ENCODE measurements at regions not wholly inside any gene's neighbourhood (a gene's known extent, or its start where the extent isn't known, plus 50 kb on each side); places are given as distances from the start of the nearest gene placed in this dataset.
A peak's percentile ranks its signal among the peaks of the same experiment; 100 is the strongest.

DNA sequence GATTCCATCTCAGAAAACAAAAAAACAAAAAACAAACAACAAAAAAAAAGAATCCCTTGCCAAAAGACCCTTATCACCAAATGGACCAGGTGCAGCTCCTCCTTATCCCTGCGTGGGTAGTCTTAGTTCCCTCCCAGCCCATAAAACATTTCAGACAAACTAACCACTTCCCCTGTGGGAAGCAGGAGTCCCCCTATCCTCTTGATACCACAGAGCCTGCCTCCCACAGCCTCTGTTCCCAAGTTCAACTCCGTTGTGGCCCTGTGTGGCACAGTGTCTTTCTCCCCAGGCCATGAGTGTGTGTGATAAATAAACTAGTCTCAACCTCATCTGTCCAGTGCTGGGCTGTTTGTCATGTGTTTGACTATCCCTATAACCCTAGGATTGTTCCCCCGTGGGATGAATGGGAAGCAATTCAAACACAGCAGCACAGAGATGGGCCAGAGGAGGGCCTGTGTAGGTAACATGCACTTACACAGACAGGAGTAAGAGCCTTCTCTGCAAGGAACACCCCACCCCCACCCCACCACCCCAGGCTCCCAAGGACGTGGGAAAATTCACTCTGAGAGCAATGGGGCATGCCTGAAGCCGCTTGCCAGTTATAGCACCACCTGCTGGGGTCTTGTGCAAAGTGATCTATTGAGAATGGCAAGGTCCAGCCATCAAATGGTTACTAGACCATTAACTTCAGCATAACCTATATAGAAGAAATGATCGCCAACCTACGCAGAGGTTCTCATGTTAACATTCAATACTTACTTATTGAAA is 147.1 kb upstream of the GHITM start:
- Histone ChIP-seq H3K9me3 (no peaks in the 10 kb centered on the region), H3K27ac (no peak overlapping the region), H3K27me3 (no peaks in the 10 kb centered on the region), H3K4me3 (no peak overlapping the region), H3K4me1 (no peaks in the 10 kb centered on the region), H3K36me3 (no peaks in the 10 kb centered on the region)
- TF ChIP-seq, protein P1, sequence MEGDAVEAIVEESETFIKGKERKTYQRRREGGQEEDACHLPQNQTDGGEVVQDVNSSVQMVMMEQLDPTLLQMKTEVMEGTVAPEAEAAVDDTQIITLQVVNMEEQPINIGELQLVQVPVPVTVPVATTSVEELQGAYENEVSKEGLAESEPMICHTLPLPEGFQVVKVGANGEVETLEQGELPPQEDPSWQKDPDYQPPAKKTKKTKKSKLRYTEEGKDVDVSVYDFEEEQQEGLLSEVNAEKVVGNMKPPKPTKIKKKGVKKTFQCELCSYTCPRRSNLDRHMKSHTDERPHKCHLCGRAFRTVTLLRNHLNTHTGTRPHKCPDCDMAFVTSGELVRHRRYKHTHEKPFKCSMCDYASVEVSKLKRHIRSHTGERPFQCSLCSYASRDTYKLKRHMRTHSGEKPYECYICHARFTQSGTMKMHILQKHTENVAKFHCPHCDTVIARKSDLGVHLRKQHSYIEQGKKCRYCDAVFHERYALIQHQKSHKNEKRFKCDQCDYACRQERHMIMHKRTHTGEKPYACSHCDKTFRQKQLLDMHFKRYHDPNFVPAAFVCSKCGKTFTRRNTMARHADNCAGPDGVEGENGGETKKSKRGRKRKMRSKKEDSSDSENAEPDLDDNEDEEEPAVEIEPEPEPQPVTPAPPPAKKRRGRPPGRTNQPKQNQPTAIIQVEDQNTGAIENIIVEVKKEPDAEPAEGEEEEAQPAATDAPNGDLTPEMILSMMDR (IDR thresholded peaks at IDR 0.05) = peak in 1 of 3 experiments; percentile 4
- no peak for DNase-seq (ENCODE audit: low spot score in 2 of 2)
- intact Hi-C loops (cut with DNase I) = no loop called here

DNA sequence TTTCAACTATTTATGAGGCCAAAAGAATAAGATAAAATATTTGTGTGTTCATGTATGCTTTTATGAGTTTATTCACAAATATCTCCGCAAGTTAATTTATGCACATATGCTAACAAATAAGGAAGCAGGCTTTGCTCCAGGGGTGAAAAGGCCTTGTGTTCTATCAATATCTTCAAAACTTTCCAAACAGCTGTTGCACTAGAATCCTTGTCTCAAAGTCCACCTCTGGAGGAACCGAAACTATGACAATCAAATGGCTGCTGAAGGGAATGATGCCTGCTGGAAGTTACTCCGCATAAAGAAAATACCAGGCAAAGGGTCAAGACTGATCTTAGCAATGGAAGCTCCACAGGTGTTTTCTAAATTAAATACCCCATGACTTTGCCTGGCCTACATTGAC is 145.0 kb upstream of the GHITM start:
- Histone ChIP-seq H3K36me3 (no peaks in the 10 kb centered on the region), H3K4me1 (no peaks in the 10 kb centered on the region), H3K27me3 (no peaks in the 10 kb centered on the region), H3K4me3 (no peak overlapping the region), H3K9me3 (no peaks in the 10 kb centered on the region), H3K27ac (no peak overlapping the region)
- intact Hi-C loops (cut with DNase I) = no loop called here
- DNase-seq (ENCODE audit: low spot score in 2 of 2) = no peak
- TF ChIP-seq, protein P1 (IDR thresholded peaks at IDR 0.05) = no peak

DNA sequence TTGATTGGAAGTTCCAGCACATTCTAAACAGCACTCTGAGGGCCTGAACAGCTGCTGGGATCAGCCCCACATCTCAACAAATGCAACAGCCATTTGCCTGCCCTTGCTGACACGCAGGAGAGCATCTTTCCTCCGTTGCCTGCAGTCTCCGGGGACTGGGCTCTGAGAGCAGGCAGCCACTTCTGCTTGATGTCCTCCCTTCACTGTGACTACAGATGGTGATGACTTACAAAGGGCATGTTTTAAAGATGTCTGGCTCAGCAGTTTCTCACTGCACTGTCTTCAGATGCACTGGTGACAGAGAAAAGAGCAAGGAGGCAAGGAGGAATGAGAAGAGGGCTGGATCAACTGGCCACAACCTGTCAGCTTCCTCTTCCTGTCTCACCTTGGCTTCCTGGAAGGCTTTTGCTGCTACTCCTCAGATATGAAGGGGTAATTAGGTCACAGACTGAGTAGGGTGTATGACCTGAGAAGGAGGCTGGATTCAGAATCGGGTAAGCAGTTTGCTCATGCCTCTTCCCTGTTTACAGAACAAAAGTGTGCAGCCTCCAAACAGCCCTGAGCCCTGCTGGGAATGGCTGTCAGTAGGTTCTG is 143.5 kb upstream of the GHITM start:
- no peak for DNase-seq (ENCODE audit: low spot score in 2 of 2)
- Histone ChIP-seq H3K36me3 (no peaks in the 10 kb centered on the region), H3K27me3 (no peaks in the 10 kb centered on the region), H3K9me3 (no peaks in the 10 kb centered on the region), H3K4me1 (no peaks in the 10 kb centered on the region), H3K27ac (no peak overlapping the region), H3K4me3 (no peak overlapping the region)
- TF ChIP-seq, protein P1 (IDR thresholded peaks at IDR 0.05) = no peak
- intact Hi-C loops (cut with DNase I) = no loop called here

DNA sequence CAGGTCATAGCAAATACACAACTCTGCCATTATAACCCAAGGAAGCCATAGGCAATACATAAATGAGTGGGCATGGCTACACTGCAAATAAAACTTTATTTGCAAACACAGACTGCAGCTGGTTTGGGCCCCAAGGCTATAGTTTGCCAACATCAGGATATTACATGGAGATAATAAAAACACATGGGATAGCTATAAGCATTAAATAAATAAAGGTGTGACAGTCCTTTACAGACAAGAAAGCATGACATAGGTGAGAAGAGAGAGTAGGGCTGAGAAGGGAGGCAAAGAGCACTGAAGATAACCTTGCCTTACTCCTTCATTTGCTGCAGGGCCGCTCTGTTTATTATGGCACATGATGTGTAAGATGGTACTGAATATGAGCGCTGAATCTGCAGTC is 135.1 kb upstream of the GHITM start:
- Histone ChIP-seq H3K36me3 (no peaks in the 10 kb centered on the region), H3K4me1 (no peaks in the 10 kb centered on the region), H3K4me3 (no peak overlapping the region), H3K27me3 (no peaks in the 10 kb centered on the region), H3K9me3 (no peaks in the 10 kb centered on the region), H3K27ac (no peak overlapping the region)
- no peak for DNase-seq (ENCODE audit: low spot score in 2 of 2)
- intact Hi-C loops (cut with DNase I) = no loop called here
- TF ChIP-seq, protein P1 (IDR thresholded peaks at IDR 0.05) = no peak

DNA sequence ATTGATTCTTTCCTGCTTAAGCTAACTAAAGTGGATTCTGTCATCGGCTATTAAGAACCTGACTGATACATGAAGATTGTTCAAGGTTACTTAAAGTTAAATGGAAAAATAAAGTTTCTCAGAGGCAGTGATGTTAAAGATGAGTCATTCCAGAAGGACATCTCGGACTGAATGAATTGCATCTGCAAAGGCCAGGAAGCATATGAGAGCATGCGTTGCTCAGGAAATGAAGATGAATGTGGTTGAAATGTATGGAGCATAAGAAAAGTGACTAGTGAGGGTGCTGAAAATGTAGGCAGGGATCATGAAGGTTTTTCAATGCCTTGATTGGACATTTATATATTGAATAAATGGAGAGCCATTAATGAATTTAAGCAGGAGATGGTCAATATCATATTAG is 133.9 kb upstream of the GHITM start:
- TF ChIP-seq, protein P1 (IDR thresholded peaks at IDR 0.05) = no peak

More for the DNA sequence above, 133.9 kb upstream of the GHITM start:
- H3K4me1 ChIP-seq = no peaks in the 10 kb centered on the region
- H3K27me3 ChIP-seq = no peaks in the 10 kb centered on the region
- no peak overlapping the region for H3K27ac ChIP-seq
- no peak overlapping the region for H3K4me3 ChIP-seq
- no peaks in the 10 kb centered on the region for H3K9me3 ChIP-seq
- intact Hi-C loops (cut with DNase I) = no loop called here
- H3K36me3 ChIP-seq = no peaks in the 10 kb centered on the region
- DNase-seq (ENCODE audit: low spot score in 2 of 2) = no peak

All from ascending aorta (tissue), 2 donors.